ENCODE measurements at regions not wholly inside any gene's neighbourhood (a gene's known extent, or its start where the extent isn't known, plus 50 kb on each side); places are given as distances from the start of the nearest gene placed in this dataset.

DNA sequence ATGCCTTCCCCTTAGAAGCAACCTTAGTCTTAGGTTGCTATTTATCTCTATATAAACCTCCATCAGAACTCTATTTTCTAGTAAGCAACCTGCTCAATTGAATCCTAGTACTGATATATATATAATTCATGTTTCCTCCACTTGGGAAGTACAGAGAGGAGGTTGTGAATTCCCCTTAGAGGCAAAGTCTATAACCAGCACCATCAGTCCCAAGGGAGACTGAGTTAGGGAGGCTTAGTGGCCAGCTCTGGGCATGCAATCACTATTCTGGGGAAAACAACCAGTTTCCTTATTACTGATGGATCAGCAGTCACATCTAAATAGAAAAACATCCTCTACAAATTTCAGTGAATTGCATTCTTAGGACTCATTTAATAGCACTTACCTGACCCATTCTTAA is 489.1 kb downstream of the RMST start:
- TF ChIP-seq, protein P1, sequence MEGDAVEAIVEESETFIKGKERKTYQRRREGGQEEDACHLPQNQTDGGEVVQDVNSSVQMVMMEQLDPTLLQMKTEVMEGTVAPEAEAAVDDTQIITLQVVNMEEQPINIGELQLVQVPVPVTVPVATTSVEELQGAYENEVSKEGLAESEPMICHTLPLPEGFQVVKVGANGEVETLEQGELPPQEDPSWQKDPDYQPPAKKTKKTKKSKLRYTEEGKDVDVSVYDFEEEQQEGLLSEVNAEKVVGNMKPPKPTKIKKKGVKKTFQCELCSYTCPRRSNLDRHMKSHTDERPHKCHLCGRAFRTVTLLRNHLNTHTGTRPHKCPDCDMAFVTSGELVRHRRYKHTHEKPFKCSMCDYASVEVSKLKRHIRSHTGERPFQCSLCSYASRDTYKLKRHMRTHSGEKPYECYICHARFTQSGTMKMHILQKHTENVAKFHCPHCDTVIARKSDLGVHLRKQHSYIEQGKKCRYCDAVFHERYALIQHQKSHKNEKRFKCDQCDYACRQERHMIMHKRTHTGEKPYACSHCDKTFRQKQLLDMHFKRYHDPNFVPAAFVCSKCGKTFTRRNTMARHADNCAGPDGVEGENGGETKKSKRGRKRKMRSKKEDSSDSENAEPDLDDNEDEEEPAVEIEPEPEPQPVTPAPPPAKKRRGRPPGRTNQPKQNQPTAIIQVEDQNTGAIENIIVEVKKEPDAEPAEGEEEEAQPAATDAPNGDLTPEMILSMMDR (IDR thresholded peaks at IDR 0.05), result no peak
- TF ChIP-seq POLR2A (IDR thresholded peaks at IDR 0.05), result no peak

Data from breast epithelium (tissue), 3 donors.